SK-N-SH treated with all-trans-retinoic acid at 6 μM for 48 hours (cell line): ENCODE measurements at regions not wholly inside any gene's neighbourhood (a gene's known extent, or its start where the extent isn't known, plus 50 kb on each side); places are given as distances from the start of the nearest gene placed in this dataset.

Source experiments
- ARNTL ChIP-seq: fragments of 450-650 bp; formaldehyde crosslinking; IDR thresholded peaks from 2 replicates; pipeline ENCODE4 v1.5.0; 2020; ENCODE audit warnings: low read depth, mild to moderate bottlenecking, moderate library complexity, borderline replicate concordance
- RARB ChIP-seq: fragments of 250-450 bp; sonication (Bioruptor Pico); IDR thresholded peaks from 2 replicates; pipeline ENCODE4 v1.8.0; 2021; ENCODE audit warnings: mild to moderate bottlenecking, moderate library complexity
- SNAI2 ChIP-seq: fragments of 250-450 bp; sonication (Bioruptor Pico); IDR thresholded peaks from 2 replicates; pipeline ENCODE4 v1.5.0; 2020; ENCODE audit warnings: mild to moderate bottlenecking, moderate library complexity
- ZNF70 ChIP-seq: fragments of 450-650 bp; formaldehyde crosslinking; IDR thresholded peaks from 2 replicates; pipeline ENCODE4 v1.5.0; 2020; ENCODE audit warnings: mild to moderate bottlenecking, moderate library complexity
- ZNF8 ChIP-seq: fragments of 450-650 bp; formaldehyde crosslinking; IDR thresholded peaks from 2 replicates; pipeline ENCODE4 v1.5.0; 2020; ENCODE audit warnings: mild to moderate bottlenecking, moderate library complexity
- TF ChIP-seq, protein P1 (sequence below): fragments of 250-450 bp; sonication (Bioruptor Pico); IDR thresholded peaks from 2 replicates; pipeline ENCODE4 v1.8.0; 2020; ENCODE audit warnings: mild to moderate bottlenecking, moderate library complexity, borderline replicate concordance
- TF ChIP-seq, protein P2 (sequence below): fragments of 250-450 bp; sonication (Bioruptor Pico); IDR thresholded peaks from 2 replicates; pipeline ENCODE4 v1.5.1; 2020; ENCODE audit warnings: low read depth, mild to moderate bottlenecking, moderate library complexity

DNA sequence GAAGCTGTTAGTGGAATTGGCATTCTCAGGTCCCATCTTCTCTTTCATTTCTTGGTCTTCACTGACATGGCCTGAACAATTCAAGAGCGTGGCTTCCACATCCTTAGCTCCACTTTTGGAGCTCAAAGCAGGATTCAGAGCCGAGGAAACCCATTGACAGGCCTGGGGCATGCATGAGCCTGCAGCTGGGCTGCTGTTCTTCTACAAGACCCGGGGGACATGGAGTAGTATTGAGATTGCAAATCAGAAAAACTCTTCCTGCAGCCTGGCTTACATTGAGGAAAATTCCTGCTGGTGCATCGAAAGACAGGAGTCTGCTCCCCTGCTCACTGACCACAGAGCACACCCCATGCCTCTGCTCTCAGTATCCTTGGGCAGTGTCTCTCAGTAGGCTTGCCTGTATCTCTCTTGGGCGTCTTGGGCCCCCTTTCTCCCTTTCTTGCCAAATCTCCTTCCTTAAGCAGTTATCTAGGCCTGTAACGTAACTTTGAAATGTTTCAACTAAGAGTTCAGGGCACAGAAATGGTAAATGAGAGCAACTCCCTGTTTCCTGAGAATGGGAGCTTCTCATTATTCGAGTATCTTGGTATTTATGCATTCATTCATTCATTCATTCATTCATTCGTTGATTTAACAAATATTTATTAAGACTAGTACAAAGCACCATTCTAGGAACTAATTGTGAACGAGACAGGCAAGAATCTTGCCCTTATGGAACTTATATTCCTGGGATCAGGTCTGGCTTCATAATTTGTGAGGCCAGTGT lies 603.6 kb upstream of the CLINT1 start:
- TF ChIP-seq SNAI2 (CRISPR knock-in tag) (no peak), ZNF70 (no peak), ARNTL (CRISPR knock-in tag) (no peak), RARB (CRISPR knock-in tag) (no peak), ZNF8 (CRISPR knock-in tag) (no peak)
- TF ChIP-seq, protein P1, sequence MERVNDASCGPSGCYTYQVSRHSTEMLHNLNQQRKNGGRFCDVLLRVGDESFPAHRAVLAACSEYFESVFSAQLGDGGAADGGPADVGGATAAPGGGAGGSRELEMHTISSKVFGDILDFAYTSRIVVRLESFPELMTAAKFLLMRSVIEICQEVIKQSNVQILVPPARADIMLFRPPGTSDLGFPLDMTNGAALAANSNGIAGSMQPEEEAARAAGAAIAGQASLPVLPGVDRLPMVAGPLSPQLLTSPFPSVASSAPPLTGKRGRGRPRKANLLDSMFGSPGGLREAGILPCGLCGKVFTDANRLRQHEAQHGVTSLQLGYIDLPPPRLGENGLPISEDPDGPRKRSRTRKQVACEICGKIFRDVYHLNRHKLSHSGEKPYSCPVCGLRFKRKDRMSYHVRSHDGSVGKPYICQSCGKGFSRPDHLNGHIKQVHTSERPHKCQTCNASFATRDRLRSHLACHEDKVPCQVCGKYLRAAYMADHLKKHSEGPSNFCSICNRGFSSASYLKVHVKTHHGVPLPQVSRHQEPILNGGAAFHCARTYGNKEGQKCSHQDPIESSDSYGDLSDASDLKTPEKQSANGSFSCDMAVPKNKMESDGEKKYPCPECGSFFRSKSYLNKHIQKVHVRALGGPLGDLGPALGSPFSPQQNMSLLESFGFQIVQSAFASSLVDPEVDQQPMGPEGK (CRISPR knock-in tag): no peak
- TF ChIP-seq, protein P2, sequence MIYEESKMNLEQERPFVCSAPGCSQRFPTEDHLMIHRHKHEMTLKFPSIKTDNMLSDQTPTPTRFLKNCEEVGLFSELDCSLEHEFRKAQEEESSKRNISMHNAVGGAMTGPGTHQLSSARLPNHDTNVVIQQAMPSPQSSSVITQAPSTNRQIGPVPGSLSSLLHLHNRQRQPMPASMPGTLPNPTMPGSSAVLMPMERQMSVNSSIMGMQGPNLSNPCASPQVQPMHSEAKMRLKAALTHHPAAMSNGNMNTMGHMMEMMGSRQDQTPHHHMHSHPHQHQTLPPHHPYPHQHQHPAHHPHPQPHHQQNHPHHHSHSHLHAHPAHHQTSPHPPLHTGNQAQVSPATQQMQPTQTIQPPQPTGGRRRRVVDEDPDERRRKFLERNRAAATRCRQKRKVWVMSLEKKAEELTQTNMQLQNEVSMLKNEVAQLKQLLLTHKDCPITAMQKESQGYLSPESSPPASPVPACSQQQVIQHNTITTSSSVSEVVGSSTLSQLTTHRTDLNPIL (CRISPR knock-in tag): no peak
